ENCODE measurements at regions not wholly inside any gene's neighbourhood (a gene's known extent, or its start where the extent isn't known, plus 50 kb on each side); places are given as distances from the start of the nearest gene placed in this dataset.

DNA sequence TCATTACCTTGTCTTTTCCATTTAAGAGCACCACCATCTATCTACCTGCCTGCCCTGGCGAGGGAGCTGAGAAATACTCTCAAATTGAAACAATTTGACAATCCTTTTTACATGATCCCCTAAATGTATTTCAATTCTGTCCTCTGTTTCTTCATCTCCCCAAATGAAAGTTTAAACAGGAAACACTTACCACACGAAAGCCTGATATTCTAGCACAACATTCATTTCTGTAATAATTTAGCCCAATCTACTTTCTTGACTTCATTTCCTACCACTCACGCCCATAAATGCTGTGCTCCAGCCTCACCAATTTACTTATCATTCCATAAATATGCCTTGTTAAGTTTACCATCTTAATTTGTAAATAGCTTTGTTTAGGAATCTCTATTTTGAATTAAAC, 89.8 kb upstream of the MS4A8 start:
- TF ChIP-seq POLR2A (IDR thresholded peaks at IDR 0.05; ENCODE audit: low read depth, low read length) (no peak), PAX5 (IDR thresholded peaks at IDR 0.05; ENCODE audit: insufficient read depth, low read length, severe bottlenecking) (no peak), POLR2AphosphoS5 (IDR thresholded peaks at IDR 0.05; ENCODE audit: low read depth, low read length) (no peak), TAF1 (IDR thresholded peaks at IDR 0.05; ENCODE audit: low read depth, low read length) (no peak), POU2F2 (IDR thresholded peaks at IDR 0.05; ENCODE audit: low read depth, low read length) (no peak), SPI1 (IDR thresholded peaks at IDR 0.05; ENCODE audit: low read depth, low read length) (no peak)
